Ishikawa (cell line): ENCODE measurements at regions not wholly inside any gene's neighbourhood (a gene's known extent, or its start where the extent isn't known, plus 50 kb on each side); places are given as distances from the start of the nearest gene placed in this dataset.

Experiments
- CEBPB ChIP-seq: IDR thresholded peaks from 2 replicates; pipeline ENCODE4 v1.6.1; 2012
- EP300 ChIP-seq: IDR thresholded peaks from 2 replicates; pipeline ENCODE4 v1.6.1; 2012; ENCODE audit warnings: borderline replicate concordance
- NFIC ChIP-seq: IDR thresholded peaks from 2 replicates; pipeline ENCODE4 v1.6.1; 2012
- RAD21 ChIP-seq: IDR thresholded peaks from 2 replicates; pipeline ENCODE4 v1.6.1; 2012; ENCODE audit warnings: low read depth
- TAF1 ChIP-seq: IDR thresholded peaks from 2 replicates; pipeline ENCODE4 v1.6.1; 2012; ENCODE audit warnings: low read depth, mild to moderate bottlenecking
- YY1 ChIP-seq: IDR thresholded peaks from 2 replicates; pipeline ENCODE4 v1.6.1; 2012; ENCODE audit warnings: low read depth
- TF ChIP-seq, protein P1 (sequence below): IDR thresholded peaks from 2 replicates; pipeline ENCODE4 v1.6.1; 2012; ENCODE audit warnings: low read depth, mild to moderate bottlenecking
- TF ChIP-seq, protein P2 (sequence below): IDR thresholded peaks from 2 replicates; pipeline ENCODE4 v1.6.1; 2012

DNA sequence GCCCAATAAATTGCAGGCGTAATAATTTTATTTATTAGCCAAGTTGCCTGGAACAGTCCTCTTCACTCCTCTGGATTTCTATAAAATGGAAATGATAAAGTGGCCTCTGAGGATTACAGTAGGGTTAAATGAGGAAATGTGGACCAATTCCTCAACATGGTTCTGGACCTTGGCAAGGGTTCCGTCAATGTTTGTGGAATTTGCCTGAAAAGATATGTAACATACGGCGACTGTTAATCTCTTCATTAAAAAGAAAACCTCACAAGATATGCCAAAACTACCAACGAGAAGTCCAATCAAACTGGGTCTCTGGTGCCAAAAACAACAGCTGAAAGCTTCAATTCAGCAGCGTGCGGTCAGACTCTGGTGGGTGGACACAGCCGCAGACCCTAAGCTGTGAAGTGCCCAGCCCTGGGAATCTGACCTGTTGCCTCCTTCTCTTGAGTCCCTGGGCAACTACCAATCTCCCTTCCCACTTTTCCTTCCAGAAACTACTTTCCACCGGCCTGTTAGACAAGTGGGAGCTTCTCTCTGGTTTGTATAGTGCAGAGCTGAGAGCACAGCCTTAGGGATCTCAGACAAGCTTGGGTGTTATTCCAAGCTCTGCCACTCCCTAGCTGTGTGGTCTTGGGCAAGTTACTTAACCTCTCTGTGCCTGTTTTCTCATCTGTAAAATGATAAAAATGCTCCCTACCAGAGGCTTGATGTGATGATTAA, 190.5 kb upstream of the GSC start:
- TF ChIP-seq, protein P1, sequence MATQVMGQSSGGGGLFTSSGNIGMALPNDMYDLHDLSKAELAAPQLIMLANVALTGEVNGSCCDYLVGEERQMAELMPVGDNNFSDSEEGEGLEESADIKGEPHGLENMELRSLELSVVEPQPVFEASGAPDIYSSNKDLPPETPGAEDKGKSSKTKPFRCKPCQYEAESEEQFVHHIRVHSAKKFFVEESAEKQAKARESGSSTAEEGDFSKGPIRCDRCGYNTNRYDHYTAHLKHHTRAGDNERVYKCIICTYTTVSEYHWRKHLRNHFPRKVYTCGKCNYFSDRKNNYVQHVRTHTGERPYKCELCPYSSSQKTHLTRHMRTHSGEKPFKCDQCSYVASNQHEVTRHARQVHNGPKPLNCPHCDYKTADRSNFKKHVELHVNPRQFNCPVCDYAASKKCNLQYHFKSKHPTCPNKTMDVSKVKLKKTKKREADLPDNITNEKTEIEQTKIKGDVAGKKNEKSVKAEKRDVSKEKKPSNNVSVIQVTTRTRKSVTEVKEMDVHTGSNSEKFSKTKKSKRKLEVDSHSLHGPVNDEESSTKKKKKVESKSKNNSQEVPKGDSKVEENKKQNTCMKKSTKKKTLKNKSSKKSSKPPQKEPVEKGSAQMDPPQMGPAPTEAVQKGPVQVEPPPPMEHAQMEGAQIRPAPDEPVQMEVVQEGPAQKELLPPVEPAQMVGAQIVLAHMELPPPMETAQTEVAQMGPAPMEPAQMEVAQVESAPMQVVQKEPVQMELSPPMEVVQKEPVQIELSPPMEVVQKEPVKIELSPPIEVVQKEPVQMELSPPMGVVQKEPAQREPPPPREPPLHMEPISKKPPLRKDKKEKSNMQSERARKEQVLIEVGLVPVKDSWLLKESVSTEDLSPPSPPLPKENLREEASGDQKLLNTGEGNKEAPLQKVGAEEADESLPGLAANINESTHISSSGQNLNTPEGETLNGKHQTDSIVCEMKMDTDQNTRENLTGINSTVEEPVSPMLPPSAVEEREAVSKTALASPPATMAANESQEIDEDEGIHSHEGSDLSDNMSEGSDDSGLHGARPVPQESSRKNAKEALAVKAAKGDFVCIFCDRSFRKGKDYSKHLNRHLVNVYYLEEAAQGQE, result no peak
- TF ChIP-seq YY1 (no peak), EP300 (no peak), NFIC (no peak), TAF1 (no peak), RAD21 (no peak), CEBPB (no peak)
- TF ChIP-seq, protein P2, sequence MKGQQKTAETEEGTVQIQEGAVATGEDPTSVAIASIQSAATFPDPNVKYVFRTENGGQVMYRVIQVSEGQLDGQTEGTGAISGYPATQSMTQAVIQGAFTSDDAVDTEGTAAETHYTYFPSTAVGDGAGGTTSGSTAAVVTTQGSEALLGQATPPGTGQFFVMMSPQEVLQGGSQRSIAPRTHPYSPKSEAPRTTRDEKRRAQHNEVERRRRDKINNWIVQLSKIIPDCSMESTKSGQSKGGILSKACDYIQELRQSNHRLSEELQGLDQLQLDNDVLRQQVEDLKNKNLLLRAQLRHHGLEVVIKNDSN, result no peak
